ENCODE measurements at regions not wholly inside any gene's neighbourhood (a gene's known extent, or its start where the extent isn't known, plus 50 kb on each side); places are given as distances from the start of the nearest gene placed in this dataset.
"Not testable (repeated sequence)": the region's sequence is repeated elsewhere in the genome, so short reads cannot be mapped to it uniquely, and the experiment has no call there.

DNA sequence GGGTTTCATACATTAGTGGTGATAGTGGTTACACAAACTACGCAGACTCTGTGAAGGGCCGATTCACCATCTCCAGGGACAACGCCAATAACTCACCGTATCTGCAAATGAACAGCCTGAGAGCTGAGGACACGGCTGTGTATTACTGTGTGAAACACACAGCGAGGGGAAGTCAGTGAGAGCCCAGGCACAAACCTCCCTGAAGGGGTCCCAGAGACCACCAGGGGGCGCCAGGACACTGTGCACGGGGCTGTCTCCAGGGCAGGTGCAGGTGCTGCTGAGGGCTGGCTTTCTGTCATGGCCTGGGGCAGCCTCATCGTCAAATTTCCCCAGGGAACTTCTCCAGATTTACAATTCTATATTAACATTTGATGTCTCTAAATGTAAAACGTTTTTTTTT is 184.6 kb upstream of the TP53TG3C start:
- in situ Hi-C loops (cut with HindIII; ENCODE audit: extremely low pct_ligation_motif_present, low pct_unique_long_range_greater_than_20kb); H3K27me3 ChIP-seq (ENCODE audit: control insufficient read depth in 1 of 2, insufficient read depth in 2 of 2, low read length in 2 of 2); H3K9ac ChIP-seq (ENCODE audit: insufficient read depth, low read depth, low read length); H3K4me3 ChIP-seq (replicated peaks in 1 of 3; ENCODE audit: insufficient read depth in 1 of 3, low read depth in 2 of 3, low read length in 3 of 3); H3K4me1 ChIP-seq (ENCODE audit: insufficient read depth, low read length); H3K36me3 ChIP-seq (replicated peaks in 1 of 2; ENCODE audit: control insufficient read depth in 1 of 2, insufficient read depth in 2 of 2, low read length in 2 of 2); POLR2A ChIA-PET; H3K4me2 ChIP-seq (ENCODE audit: low read depth, low read length); H3K9me3 ChIP-seq (ENCODE audit: low read length); CTCF ChIA-PET (ENCODE audit: low intra/inter-chr PET ratio, low total read pairs); H4K20me1 ChIP-seq (ENCODE audit: insufficient read depth, low read length); DNase-seq (ENCODE audit: low spot score); H3K79me2 ChIP-seq (ENCODE audit: insufficient read depth, low read length); H2AFZ ChIP-seq (ENCODE audit: low read length); BruUV-seq (replicated peaks); FAIRE-seq; H3K27ac ChIP-seq (ENCODE audit: extremely low read length, insufficient read depth, low read length); intact Hi-C loops (cut with micrococcal nuclease; ENCODE audit: unreplicated experiment): not testable (repeated sequence)
- WGBS (ENCODE audit: low lambda C conversion rate), result 0% methylated on average over 4 of the region's 10 CpGs
- ATAC-seq, result peak; percentile 89
- peak; percentile 78 for TF ChIP-seq STAG1 (CRISPR knock-in tag; IDR thresholded peaks at IDR 0.05)

DNA sequence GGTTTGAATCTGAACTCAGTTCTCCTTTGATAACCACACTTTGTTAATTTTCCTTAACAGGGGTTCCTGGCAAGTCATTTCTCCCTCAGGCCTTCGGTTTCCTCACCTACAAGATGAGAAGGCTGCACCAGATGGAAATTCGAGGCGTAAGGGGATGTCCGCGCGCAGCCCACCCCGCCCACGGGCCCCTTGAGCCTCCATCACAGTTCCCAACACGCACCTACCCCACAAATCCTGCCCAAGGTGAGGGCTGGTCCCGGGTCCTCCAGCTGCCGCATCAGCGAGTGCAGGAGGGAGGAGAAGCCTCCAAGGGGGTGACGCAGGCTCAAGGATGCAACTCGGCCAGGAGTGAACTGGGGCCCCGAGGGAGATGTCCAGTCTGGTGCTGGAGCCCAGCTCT is 166.9 kb upstream of the TP53TG3C start:
- CTCF ChIA-PET (ENCODE audit: low intra/inter-chr PET ratio, low total read pairs); POLR2A ChIA-PET; H3K4me1 ChIP-seq (ENCODE audit: insufficient read depth, low read length); DNase-seq (ENCODE audit: low spot score); in situ Hi-C loops (cut with HindIII; ENCODE audit: extremely low pct_ligation_motif_present, low pct_unique_long_range_greater_than_20kb); H3K4me3 ChIP-seq (replicated peaks in 1 of 3; ENCODE audit: insufficient read depth in 1 of 3, low read depth in 2 of 3, low read length in 3 of 3); H3K27me3 ChIP-seq (ENCODE audit: control insufficient read depth in 1 of 2, insufficient read depth in 2 of 2, low read length in 2 of 2); ATAC-seq; H3K9me3 ChIP-seq (ENCODE audit: low read length); H3K9ac ChIP-seq (ENCODE audit: insufficient read depth, low read depth, low read length); H4K20me1 ChIP-seq (ENCODE audit: insufficient read depth, low read length); BruUV-seq (replicated peaks); H3K36me3 ChIP-seq (replicated peaks in 1 of 2; ENCODE audit: control insufficient read depth in 1 of 2, insufficient read depth in 2 of 2, low read length in 2 of 2); H3K79me2 ChIP-seq (ENCODE audit: insufficient read depth, low read length); H2AFZ ChIP-seq (ENCODE audit: low read length); H3K4me2 ChIP-seq (ENCODE audit: low read depth, low read length); intact Hi-C loops (cut with micrococcal nuclease; ENCODE audit: unreplicated experiment); FAIRE-seq; H3K27ac ChIP-seq (ENCODE audit: extremely low read length, insufficient read depth, low read length): not testable (repeated sequence)
- WGBS (ENCODE audit: low lambda C conversion rate), result 32% methylated on average over 13 of the region's 15 CpGs

DNA sequence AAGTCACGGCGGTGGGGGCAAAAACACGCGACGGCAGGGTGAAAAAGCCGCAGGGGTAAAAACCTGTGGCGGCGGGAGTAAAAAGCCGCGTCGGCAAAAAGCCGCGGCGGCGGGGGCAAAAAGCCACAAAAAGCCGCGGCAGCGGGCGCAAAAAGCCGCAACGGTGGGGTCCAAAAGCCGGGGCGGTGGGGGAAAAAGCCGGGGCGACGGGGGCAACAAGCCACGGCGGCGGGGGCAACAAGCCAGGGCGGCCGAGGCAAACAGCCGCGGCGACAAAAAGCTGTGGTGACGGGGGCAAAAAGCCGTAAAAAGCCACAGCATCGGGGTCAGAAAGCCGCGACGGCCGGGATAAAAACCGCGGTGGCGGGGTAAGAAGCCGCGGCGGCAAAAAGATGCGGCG is 166.1 kb upstream of the TP53TG3C start:
- BruUV-seq (replicated peaks); POLR2A ChIA-PET; CTCF ChIA-PET (ENCODE audit: low intra/inter-chr PET ratio, low total read pairs); H3K4me3 ChIP-seq (replicated peaks in 1 of 3; ENCODE audit: insufficient read depth in 1 of 3, low read depth in 2 of 3, low read length in 3 of 3); H3K36me3 ChIP-seq (replicated peaks in 1 of 2; ENCODE audit: control insufficient read depth in 1 of 2, insufficient read depth in 2 of 2, low read length in 2 of 2); H3K4me1 ChIP-seq (ENCODE audit: insufficient read depth, low read length); ATAC-seq; H3K9me3 ChIP-seq (ENCODE audit: low read length); H3K27ac ChIP-seq (ENCODE audit: extremely low read length, insufficient read depth, low read length); intact Hi-C loops (cut with micrococcal nuclease; ENCODE audit: unreplicated experiment); DNase-seq (ENCODE audit: low spot score); H2AFZ ChIP-seq (ENCODE audit: low read length); FAIRE-seq; H3K27me3 ChIP-seq (ENCODE audit: control insufficient read depth in 1 of 2, insufficient read depth in 2 of 2, low read length in 2 of 2); H3K79me2 ChIP-seq (ENCODE audit: insufficient read depth, low read length); in situ Hi-C loops (cut with HindIII; ENCODE audit: extremely low pct_ligation_motif_present, low pct_unique_long_range_greater_than_20kb); H4K20me1 ChIP-seq (ENCODE audit: insufficient read depth, low read length); H3K4me2 ChIP-seq (ENCODE audit: low read depth, low read length); H3K9ac ChIP-seq (ENCODE audit: insufficient read depth, low read depth, low read length): not testable (repeated sequence)
- 87% methylated on average over 47 of the region's 49 CpGs for WGBS (ENCODE audit: low lambda C conversion rate)

DNA sequence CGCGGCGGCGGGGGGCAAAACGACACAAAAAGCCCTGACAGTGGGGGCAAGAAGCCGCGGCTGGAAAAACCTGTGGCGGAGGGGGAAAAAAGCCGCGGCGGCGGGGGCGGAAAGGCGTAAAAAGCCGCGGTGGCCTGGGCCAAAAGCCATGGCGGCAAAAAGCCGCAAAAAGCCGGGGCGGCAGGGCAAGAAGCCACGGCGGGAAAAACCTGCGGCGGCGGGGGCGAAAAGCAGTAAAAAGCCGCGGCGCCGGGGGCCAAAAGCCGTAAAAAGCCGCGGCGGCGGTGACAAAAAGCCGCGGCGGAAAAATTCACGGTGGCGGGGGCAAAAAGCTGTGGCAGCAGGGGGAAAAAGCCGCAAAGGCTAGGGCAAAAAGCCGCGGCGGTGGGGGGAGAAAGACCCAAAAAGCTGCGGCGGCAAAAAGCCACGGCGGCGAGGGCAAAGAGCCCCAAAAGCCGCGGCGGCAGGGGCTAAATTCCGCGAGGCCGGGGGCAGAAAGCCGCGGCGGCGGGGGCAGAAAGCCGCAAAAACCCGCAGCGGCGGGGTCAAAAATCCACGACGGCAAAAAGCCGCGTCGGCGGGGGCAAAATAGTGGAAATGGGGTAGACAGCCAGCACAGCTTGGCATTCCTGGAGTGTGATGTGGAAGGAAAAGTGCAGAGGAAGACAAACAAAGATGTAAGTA is 165.2 kb upstream of the TP53TG3C start:
- H3K79me2 ChIP-seq (ENCODE audit: insufficient read depth, low read length); FAIRE-seq; H3K36me3 ChIP-seq (replicated peaks in 1 of 2; ENCODE audit: control insufficient read depth in 1 of 2, insufficient read depth in 2 of 2, low read length in 2 of 2); H2AFZ ChIP-seq (ENCODE audit: low read length); intact Hi-C loops (cut with micrococcal nuclease; ENCODE audit: unreplicated experiment); POLR2A ChIA-PET; CTCF ChIA-PET (ENCODE audit: low intra/inter-chr PET ratio, low total read pairs); BruUV-seq (replicated peaks); H3K27me3 ChIP-seq (ENCODE audit: control insufficient read depth in 1 of 2, insufficient read depth in 2 of 2, low read length in 2 of 2); H4K20me1 ChIP-seq (ENCODE audit: insufficient read depth, low read length); H3K9ac ChIP-seq (ENCODE audit: insufficient read depth, low read depth, low read length); ATAC-seq; H3K4me2 ChIP-seq (ENCODE audit: low read depth, low read length); in situ Hi-C loops (cut with HindIII; ENCODE audit: extremely low pct_ligation_motif_present, low pct_unique_long_range_greater_than_20kb); H3K27ac ChIP-seq (ENCODE audit: extremely low read length, insufficient read depth, low read length); H3K9me3 ChIP-seq (ENCODE audit: low read length); H3K4me3 ChIP-seq (replicated peaks in 1 of 3; ENCODE audit: insufficient read depth in 1 of 3, low read depth in 2 of 3, low read length in 3 of 3); H3K4me1 ChIP-seq (ENCODE audit: insufficient read depth, low read length); DNase-seq (ENCODE audit: low spot score): not testable (repeated sequence)
- 87% methylated on average over 69 of the region's 69 CpGs for WGBS (ENCODE audit: low lambda C conversion rate)

Measured in HepG2 (cell line).